Hepatocyte (in vitro differentiated cells): ENCODE measurements at regions not wholly inside any gene's neighbourhood (a gene's known extent, or its start where the extent isn't known, plus 50 kb on each side); places are given as distances from the start of the nearest gene placed in this dataset.
"Not testable (repeated sequence)": the region's sequence is repeated elsewhere in the genome, so short reads cannot be mapped to it uniquely, and the experiment has no call there.

Experiments used
- DNase-seq: peaks from one replicate; pipeline ENCODE4 v3.0.0-alpha.2; 2016; ENCODE audit warnings: low spot score
- H2AFZ ChIP-seq: fragments of 200-600 bp; sonication (generic); 2 replicates; pipeline ENCODE4 v1.6.0; 2016; ENCODE audit warnings: antibody characterized with exemption, mild to moderate bottlenecking
- H3K27ac ChIP-seq: fragments of 200-600 bp; sonication (generic); 2 replicates; pipeline ENCODE4 v1.5.1; 2016; ENCODE audit warnings: mild to moderate bottlenecking
- H3K27me3 ChIP-seq: fragments of 200-600 bp; sonication (generic); 2 replicates; pipeline ENCODE4 v1.6.1; 2016
- H3K36me3 ChIP-seq: fragments of 200-600 bp; sonication (generic); replicated peaks from 2 replicates; pipeline ENCODE4 v1.5.1; 2016; ENCODE audit warnings: low read depth; ENCODE audit not compliant: insufficient read depth
- H3K4me1 ChIP-seq: fragments of 200-600 bp; sonication (generic); 2 replicates; pipeline ENCODE4 v1.5.1; 2016; ENCODE audit warnings: mild to moderate bottlenecking, moderate library complexity; ENCODE audit not compliant: insufficient read depth
- H3K4me2 ChIP-seq: fragments of 200-600 bp; sonication (generic); 2 replicates; pipeline ENCODE4 v1.6.0; 2016
- H3K4me3 ChIP-seq: fragments of 200-600 bp; sonication (generic); 2 replicates; pipeline ENCODE4 v1.5.1; 2016; ENCODE audit warnings: mild to moderate bottlenecking
- H3K79me2 ChIP-seq: fragments of 200-600 bp; sonication (generic); 2 replicates; pipeline ENCODE4 v1.6.0; 2017; ENCODE audit warnings: mild to moderate bottlenecking
- H3K9me2 ChIP-seq: fragments of 200-600 bp; sonication (generic); replicated peaks from 2 replicates; pipeline ENCODE4 v1.6.0; 2017; ENCODE audit warnings: mild to moderate bottlenecking; ENCODE audit not compliant: insufficient read depth
- H3K9me3 ChIP-seq: fragments of 200-600 bp; sonication (generic); 2 replicates; pipeline ENCODE4 v1.5.1; 2016; ENCODE audit warnings: low read depth, mild to moderate bottlenecking
- H4K20me1 ChIP-seq: fragments of 200-600 bp; sonication (generic); 2 replicates; pipeline ENCODE4 v1.6.0; 2016; ENCODE audit warnings: mild to moderate bottlenecking; ENCODE audit not compliant: insufficient read depth, poor library complexity, severe bottlenecking
- CTCF ChIP-seq: fragments of 200-600 bp; sonication (generic); IDR thresholded peaks from 2 replicates; pipeline ENCODE4 v1.5.1; 2016; ENCODE audit warnings: antibody characterized with exemption, mild to moderate bottlenecking; ENCODE audit not compliant: poor library complexity
- EZH2 ChIP-seq: fragments of 200-600 bp; sonication (generic); IDR thresholded peaks from 2 replicates; pipeline ENCODE4 v1.6.1; 2016; ENCODE audit warnings: antibody characterized with exemption, mild to moderate bottlenecking, borderline replicate concordance
- EZH2phosphoT487 ChIP-seq: fragments of 200-600 bp; sonication (generic); IDR thresholded peaks from one replicate; pipeline ENCODE4 v1.6.1; 2018; ENCODE audit warnings: antibody characterized with exemption, mild to moderate bottlenecking, low read depth, moderate library complexity; ENCODE audit not compliant: unreplicated experiment, severe bottlenecking
- WGBS: methylation state at CpG from one replicate; pipeline ENCODE4 v1.1.6; 2016; ENCODE audit warnings: low lambda C conversion rate; ENCODE audit errors: missing lambda C conversion rate; 5-methylcytosine and 5-hydroxymethylcytosine counted together

- no peaks in the 10 kb centered on the region for H3K9me3 ChIP-seq
- no peaks in the 10 kb centered on the region for H3K79me2 ChIP-seq
- H4K20me1 ChIP-seq: no peaks in the 10 kb centered on the region
- no peaks in the 10 kb centered on the region for H3K27me3 ChIP-seq
- no peak overlapping the region for H3K4me2 ChIP-seq
- H2AFZ ChIP-seq: no peak overlapping the region
- no peak overlapping the region for H3K4me3 ChIP-seq
- H3K36me3 ChIP-seq: no peaks in the 10 kb centered on the region
- peaks cover 9% of the 10 kb centered on the region for H3K4me1 ChIP-seq
- no peak overlapping the region for H3K27ac ChIP-seq
- TF ChIP-seq EZH2 (no peak), CTCF (peak; percentile 89)
- no peaks in the 10 kb centered on the region for H3K9me2 ChIP-seq
- WGBS: 25% methylated on average over 20 of the region's 20 CpGs
- peak; percentile 83 for DNase-seq
These were observed 99.9 kb downstream of the ANKRD18B start for GRCh38 chr9:33623658-33624586.

GRCh38 chr9:33628318-33628717 lies 104.3 kb downstream of the ANKRD18B start:
- not testable (repeated sequence) for H3K27ac ChIP-seq, H2AFZ ChIP-seq, H3K9me3 ChIP-seq, DNase-seq, H3K4me1 ChIP-seq, H3K4me3 ChIP-seq, H3K9me2 ChIP-seq, H3K4me2 ChIP-seq, H4K20me1 ChIP-seq, H3K36me3 ChIP-seq, H3K79me2 ChIP-seq, H3K27me3 ChIP-seq
- whole genome bisulfite sequencing: 100% methylated on average over 1 of the region's 1 CpG

GRCh38 chr9:33628865-33629410 lies 104.9 kb downstream of the ANKRD18B start:
- H3K9me2 ChIP-seq: no peaks in the 10 kb centered on the region
- TF ChIP-seq EZH2: no peak
- no peaks in the 10 kb centered on the region for H3K36me3 ChIP-seq
- H2AFZ ChIP-seq: no peak overlapping the region
- H3K4me2 ChIP-seq: no peak overlapping the region
- 76% methylated on average over 6 of the region's 6 CpGs for WGBS
- no peak overlapping the region for H3K4me3 ChIP-seq
- no peak overlapping the region for H3K27ac ChIP-seq
- no peaks in the 10 kb centered on the region for H3K9me3 ChIP-seq
- no peaks in the 10 kb centered on the region for H3K79me2 ChIP-seq
- no peaks in the 10 kb centered on the region for H3K4me1 ChIP-seq
- H4K20me1 ChIP-seq: no peaks in the 10 kb centered on the region
- DNase-seq: no peak
- H3K27me3 ChIP-seq: peaks cover 3% of the 10 kb centered on the region

- WGBS: 71% methylated on average over 2 of the region's 2 CpGs
These were observed 109.6 kb downstream of the ANKRD18B start for GRCh38 chr9:33633636-33634035.

More at GRCh38 chr9:33633636-33634035, 109.6 kb downstream of the ANKRD18B start:
- Histone ChIP-seq H2AFZ (no peak overlapping the region), H3K4me3 (no peak overlapping the region), H3K9me3 (no peaks in the 10 kb centered on the region), H3K79me2 (no peaks in the 10 kb centered on the region), H3K27me3 (peaks cover 24% of the 10 kb centered on the region), H4K20me1 (no peaks in the 10 kb centered on the region), H3K4me1 (no peaks in the 10 kb centered on the region), H3K4me2 (no peak overlapping the region), H3K27ac (no peak overlapping the region), H3K36me3 (no peaks in the 10 kb centered on the region), H3K9me2 (no peaks in the 10 kb centered on the region)
- DNase-seq: no peak
- no peak for TF ChIP-seq EZH2phosphoT487
- TF ChIP-seq CTCF: no peak
- no peak for TF ChIP-seq EZH2
